ENCODE measurements at regions not wholly inside any gene's neighbourhood (a gene's known extent, or its start where the extent isn't known, plus 50 kb on each side); places are given as distances from the start of the nearest gene placed in this dataset.

GRCh38 chr4:103787057-103787456 is 67.3 kb upstream of the TACR3 start:
- Histone ChIP-seq H3K27me3 (no peaks in the 10 kb centered on the region), H3K4me1 (no peaks in the 10 kb centered on the region), H3K4me3 (no peak overlapping the region), H3K36me3 (no peaks in the 10 kb centered on the region), H3K27ac (no peak overlapping the region), H3K9me3 (peaks cover 0 to 2% (median 0%) of the 10 kb centered on the region in 4 donors)
- no peak for TF ChIP-seq CTCF (IDR thresholded peaks at IDR 0.05)
- no peak for TF ChIP-seq POLR2A (IDR thresholded peaks at IDR 0.05)
- DNase-seq: no peak

GRCh38 chr4:103786593-103786992 is 66.8 kb upstream of the TACR3 start:
- Histone ChIP-seq H3K4me3 (no peak overlapping the region), H3K9me3 (peaks cover 0 to 2% (median 0%) of the 10 kb centered on the region in 4 donors), H3K27ac (no peak overlapping the region), H3K27me3 (no peaks in the 10 kb centered on the region), H3K36me3 (no peaks in the 10 kb centered on the region), H3K4me1 (no peaks in the 10 kb centered on the region)
- no peak for DNase-seq
- TF ChIP-seq POLR2A (IDR thresholded peaks at IDR 0.05) (no peak), CTCF (IDR thresholded peaks at IDR 0.05) (no peak)

GRCh38 chr4:103786014-103786413 is 66.2 kb upstream of the TACR3 start:
- Histone ChIP-seq H3K27me3 (no peaks in the 10 kb centered on the region), H3K4me1 (no peaks in the 10 kb centered on the region), H3K36me3 (no peaks in the 10 kb centered on the region), H3K4me3 (no peak overlapping the region), H3K9me3 (peaks cover 0 to 2% (median 0%) of the 10 kb centered on the region in 4 donors), H3K27ac (no peak overlapping the region)
- no peak for TF ChIP-seq POLR2A (IDR thresholded peaks at IDR 0.05)
- no peak for DNase-seq

- no peak overlapping the region for H3K4me3 ChIP-seq
- H3K27me3 ChIP-seq: no peaks in the 10 kb centered on the region
- H3K9me3 ChIP-seq: no peaks in the 10 kb centered on the region
- H3K4me1 ChIP-seq: no peaks in the 10 kb centered on the region
- no peak for DNase-seq
- no peaks in the 10 kb centered on the region for H3K36me3 ChIP-seq
- H3K27ac ChIP-seq: no peak overlapping the region
- TF ChIP-seq CTCF (IDR thresholded peaks at IDR 0.05) (no peak), POLR2A (IDR thresholded peaks at IDR 0.05) (no peak)
Measured at GRCh38 chr4:103778221-103778620, 58.4 kb upstream of the TACR3 start.

GRCh38 chr4:103774326-103774825 is 54.6 kb upstream of the TACR3 start:
- no peak overlapping the region for H3K4me3 ChIP-seq
- TF ChIP-seq POLR2A (IDR thresholded peaks at IDR 0.05) (no peak), CTCF (IDR thresholded peaks at IDR 0.05) (no peak)
- H3K4me1 ChIP-seq: no peaks in the 10 kb centered on the region
- H3K27ac ChIP-seq: no peak overlapping the region
- H3K27me3 ChIP-seq: no peaks in the 10 kb centered on the region
- no peaks in the 10 kb centered on the region for H3K9me3 ChIP-seq
- DNase-seq: no peak
- H3K36me3 ChIP-seq: no peaks in the 10 kb centered on the region

GRCh38 chr4:103773691-103774231 is 54.0 kb upstream of the TACR3 start:
- H3K27ac ChIP-seq: no peak overlapping the region

More at GRCh38 chr4:103773691-103774231, 54.0 kb upstream of the TACR3 start:
- H3K36me3 ChIP-seq: no peaks in the 10 kb centered on the region
- H3K4me3 ChIP-seq: no peak overlapping the region
- no peaks in the 10 kb centered on the region for H3K9me3 ChIP-seq
- no peak for DNase-seq
- no peak for TF ChIP-seq CTCF (IDR thresholded peaks at IDR 0.05)
- TF ChIP-seq POLR2A (IDR thresholded peaks at IDR 0.05): no peak
- no peaks in the 10 kb centered on the region for H3K27me3 ChIP-seq
- H3K4me1 ChIP-seq: no peaks in the 10 kb centered on the region

Small RNAs in the stretch of these regions (small RNA-seq; reads per million reads assigned to genes)
- 0 reads per million in 2 donors for gene RNU6-635P

Measured in Peyer's patch (tissue), 4 donors.